Upper lobe of right lung (tissue), 1 donor: ENCODE measurements at regions not wholly inside any gene's neighbourhood (a gene's known extent, or its start where the extent isn't known, plus 50 kb on each side); places are given as distances from the start of the nearest gene placed in this dataset.
"Not testable (repeated sequence)": the region's sequence is repeated elsewhere in the genome, so short reads cannot be mapped to it uniquely, and the experiment has no call there.

Experiments used
- ATAC-seq: fragments of 200-7000 bp; cut with Tn5 transposase; one replicate; pipeline ENCODE4 v1.9.1; 2020; ENCODE audit warnings: mild to moderate bottlenecking, moderate library complexity
- DNase-seq: peaks from one replicate; pipeline ENCODE4 v3.0.0-alpha.2; 2020
- H3K27ac ChIP-seq: fragments of 200-600 bp; one replicate; pipeline ENCODE4 v1.8.0; 2022
- H3K27me3 ChIP-seq: fragments of 200-600 bp; one replicate; pipeline ENCODE4 v1.8.0; 2022; ENCODE audit warnings: mild to moderate bottlenecking
- H3K36me3 ChIP-seq: fragments of 200-600 bp; one replicate; pipeline ENCODE4 v1.8.0; 2022
- H3K4me1 ChIP-seq: fragments of 200-600 bp; one replicate; pipeline ENCODE4 v1.8.0; 2022
- H3K4me3 ChIP-seq: fragments of 200-600 bp; one replicate; pipeline ENCODE4 v1.8.0; 2022; ENCODE audit warnings: mild to moderate bottlenecking
- H3K9me3 ChIP-seq: fragments of 200-600 bp; one replicate; pipeline ENCODE4 v1.8.0; 2022
- intact Hi-C: fragments of 100-400 bp; cut with DNase I; formaldehyde crosslinking; loops from one replicate; pipeline ENCODE4 v1.11.0; 2022
- TF ChIP-seq, protein P1 (sequence below): fragments of 200-600 bp; IDR thresholded peaks from one replicate; pipeline ENCODE4 v1.8.0; 2022; ENCODE audit warnings: antibody characterized with exemption
- donor health status: DM: no; HTN: yes; CAD: no; lungs with severe emphysema.

DNA sequence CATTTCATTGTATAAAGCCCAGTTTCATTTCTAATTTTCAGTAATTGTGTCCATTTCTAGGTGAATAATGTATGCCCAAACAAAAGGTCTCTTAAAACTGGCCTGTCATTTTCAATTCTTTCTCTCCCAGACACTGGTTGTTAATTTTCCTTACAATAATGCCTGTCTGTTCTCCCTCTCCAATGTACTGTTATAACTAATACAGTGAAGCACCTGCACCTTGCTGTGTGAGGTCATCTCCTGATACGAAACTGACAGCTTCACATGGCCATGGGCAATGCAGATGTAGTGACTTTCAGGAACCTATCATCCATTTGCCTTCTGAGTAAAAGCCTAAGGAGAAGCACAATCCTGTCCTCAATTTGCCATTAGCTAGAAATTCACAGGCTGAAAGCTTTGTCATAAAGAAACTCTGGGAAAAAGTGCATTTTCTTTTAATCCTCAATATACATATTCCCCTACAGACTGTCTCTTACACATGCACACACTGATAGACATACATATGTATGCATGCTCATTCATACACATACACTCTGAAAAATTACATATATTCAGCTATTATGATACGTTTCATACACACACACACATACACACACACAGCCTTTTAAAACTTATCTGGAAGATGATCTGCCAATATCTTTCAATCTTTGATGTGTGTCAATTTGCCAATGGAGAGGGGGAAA lies 1030.3 kb downstream of the TDRD15 start:
- TF ChIP-seq, protein P1, sequence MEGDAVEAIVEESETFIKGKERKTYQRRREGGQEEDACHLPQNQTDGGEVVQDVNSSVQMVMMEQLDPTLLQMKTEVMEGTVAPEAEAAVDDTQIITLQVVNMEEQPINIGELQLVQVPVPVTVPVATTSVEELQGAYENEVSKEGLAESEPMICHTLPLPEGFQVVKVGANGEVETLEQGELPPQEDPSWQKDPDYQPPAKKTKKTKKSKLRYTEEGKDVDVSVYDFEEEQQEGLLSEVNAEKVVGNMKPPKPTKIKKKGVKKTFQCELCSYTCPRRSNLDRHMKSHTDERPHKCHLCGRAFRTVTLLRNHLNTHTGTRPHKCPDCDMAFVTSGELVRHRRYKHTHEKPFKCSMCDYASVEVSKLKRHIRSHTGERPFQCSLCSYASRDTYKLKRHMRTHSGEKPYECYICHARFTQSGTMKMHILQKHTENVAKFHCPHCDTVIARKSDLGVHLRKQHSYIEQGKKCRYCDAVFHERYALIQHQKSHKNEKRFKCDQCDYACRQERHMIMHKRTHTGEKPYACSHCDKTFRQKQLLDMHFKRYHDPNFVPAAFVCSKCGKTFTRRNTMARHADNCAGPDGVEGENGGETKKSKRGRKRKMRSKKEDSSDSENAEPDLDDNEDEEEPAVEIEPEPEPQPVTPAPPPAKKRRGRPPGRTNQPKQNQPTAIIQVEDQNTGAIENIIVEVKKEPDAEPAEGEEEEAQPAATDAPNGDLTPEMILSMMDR = no peak
- Histone ChIP-seq H3K9me3 (no peaks in the 10 kb centered on the region), H3K4me1 (no peaks in the 10 kb centered on the region), H3K36me3 (no peaks in the 10 kb centered on the region), H3K27me3 (no peaks in the 10 kb centered on the region), H3K4me3 (no peak overlapping the region), H3K27ac (no peak overlapping the region)
- DNase-seq = no peak
- no peak for ATAC-seq
- intact Hi-C loops = no loop called here

DNA sequence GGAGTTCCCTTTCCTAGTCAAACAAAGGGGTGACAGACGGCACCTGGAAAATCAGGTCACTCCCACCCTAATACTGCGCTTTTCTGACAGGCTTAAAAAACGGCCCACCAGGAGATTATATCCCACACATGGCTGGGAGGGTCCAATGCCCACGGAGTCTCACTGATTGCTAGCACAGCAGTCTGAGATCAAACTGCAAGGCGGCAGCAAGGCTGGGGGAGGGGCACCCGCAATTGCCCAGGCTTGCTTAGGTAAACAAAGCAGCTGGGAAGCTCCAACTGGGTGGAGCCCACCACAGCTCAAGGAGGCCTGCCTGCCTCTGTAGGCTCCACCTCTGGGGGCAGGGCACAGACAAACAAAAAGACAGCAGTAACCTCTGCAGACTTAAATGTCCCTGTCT lies 1032.9 kb downstream of the TDRD15 start:
- H3K4me1 ChIP-seq, DNase-seq, H3K27ac ChIP-seq, H3K4me3 ChIP-seq, H3K9me3 ChIP-seq, intact Hi-C loops, H3K27me3 ChIP-seq, H3K36me3 ChIP-seq, ATAC-seq: not testable (repeated sequence)

DNA sequence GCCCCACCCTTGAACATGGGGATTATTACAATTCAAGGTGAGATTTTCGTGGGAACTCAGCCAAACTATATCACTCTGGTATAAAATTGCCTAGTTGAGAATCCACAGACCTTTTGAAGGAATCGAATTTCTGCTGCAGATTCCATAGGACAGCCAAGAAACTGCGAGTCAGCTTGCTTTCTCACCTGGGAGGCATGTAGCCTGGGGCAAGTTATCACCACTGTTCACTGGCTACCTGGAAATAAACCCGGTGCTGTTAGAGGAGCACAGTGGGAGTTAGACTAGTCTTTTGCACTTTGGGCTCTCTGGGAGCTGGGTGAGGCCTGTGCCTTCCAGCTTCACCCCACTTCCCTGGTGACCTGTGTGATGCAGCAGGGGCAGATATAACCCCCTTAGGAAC lies 1043.5 kb downstream of the TDRD15 start:
- no peaks in the 10 kb centered on the region for H3K9me3 ChIP-seq
- TF ChIP-seq, protein P1 = no peak
- H3K27ac ChIP-seq = no peak overlapping the region
- intact Hi-C loops = no loop called here
- ATAC-seq (no peak), DNase-seq (no peak)
- H3K4me3 ChIP-seq = no peak overlapping the region
- no peaks in the 10 kb centered on the region for H3K4me1 ChIP-seq
- H3K36me3 ChIP-seq = no peaks in the 10 kb centered on the region
- H3K27me3 ChIP-seq = no peaks in the 10 kb centered on the region

DNA sequence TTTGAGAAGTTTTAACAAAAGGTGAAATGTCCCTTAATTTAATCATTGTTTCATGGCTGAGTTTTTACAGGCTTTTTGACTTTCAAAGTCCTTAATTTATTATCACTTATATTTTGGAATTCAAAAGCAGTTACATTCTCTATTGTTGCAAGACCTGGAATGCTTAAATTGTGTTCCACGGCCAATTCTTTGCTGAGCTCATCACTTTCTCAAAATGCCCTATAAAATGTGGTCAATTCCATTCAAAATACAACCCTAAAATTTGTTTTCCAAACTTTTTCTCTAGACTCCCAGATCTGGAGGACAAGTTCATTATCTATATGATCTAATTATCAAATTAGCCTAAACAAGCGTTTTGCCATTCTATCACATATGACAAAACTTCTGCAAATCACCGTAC lies 1051.2 kb downstream of the TDRD15 start:
- no peak overlapping the region for H3K27ac ChIP-seq
- H3K27me3 ChIP-seq = no peaks in the 10 kb centered on the region
- intact Hi-C loops = no loop called here
- H3K9me3 ChIP-seq = no peaks in the 10 kb centered on the region
- TF ChIP-seq, protein P1 = no peak
- H3K36me3 ChIP-seq = no peaks in the 10 kb centered on the region
- no peaks in the 10 kb centered on the region for H3K4me1 ChIP-seq
- H3K4me3 ChIP-seq = no peak overlapping the region
- no peak for ATAC-seq
- DNase-seq = no peak

DNA sequence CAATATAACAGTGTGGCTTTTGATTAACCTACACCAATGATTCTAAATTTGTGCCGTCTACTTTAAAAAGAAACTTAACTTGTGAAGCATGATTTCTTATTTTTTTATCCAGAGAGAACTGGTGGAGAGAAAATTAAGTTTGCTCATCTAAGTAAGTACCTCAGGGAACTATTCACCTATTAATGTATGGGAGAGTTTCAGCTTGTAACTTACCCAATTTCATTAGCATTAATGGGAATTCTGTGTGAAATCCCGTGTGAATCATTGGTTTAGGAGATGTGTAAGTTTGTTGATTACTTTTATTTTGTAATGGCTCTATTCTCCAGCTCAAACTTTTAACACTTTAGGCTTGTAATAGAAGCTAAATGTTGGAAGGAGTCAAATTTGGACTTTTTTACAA lies 1061.5 kb downstream of the TDRD15 start:
- Histone ChIP-seq H3K27ac (no peak overlapping the region), H3K4me1 (no peaks in the 10 kb centered on the region), H3K36me3 (no peaks in the 10 kb centered on the region), H3K27me3 (no peaks in the 10 kb centered on the region), H3K9me3 (no peaks in the 10 kb centered on the region), H3K4me3 (no peak overlapping the region)
- intact Hi-C loops = no loop called here
- ATAC-seq (no peak), DNase-seq (no peak)
- TF ChIP-seq, protein P1 = no peak

DNA sequence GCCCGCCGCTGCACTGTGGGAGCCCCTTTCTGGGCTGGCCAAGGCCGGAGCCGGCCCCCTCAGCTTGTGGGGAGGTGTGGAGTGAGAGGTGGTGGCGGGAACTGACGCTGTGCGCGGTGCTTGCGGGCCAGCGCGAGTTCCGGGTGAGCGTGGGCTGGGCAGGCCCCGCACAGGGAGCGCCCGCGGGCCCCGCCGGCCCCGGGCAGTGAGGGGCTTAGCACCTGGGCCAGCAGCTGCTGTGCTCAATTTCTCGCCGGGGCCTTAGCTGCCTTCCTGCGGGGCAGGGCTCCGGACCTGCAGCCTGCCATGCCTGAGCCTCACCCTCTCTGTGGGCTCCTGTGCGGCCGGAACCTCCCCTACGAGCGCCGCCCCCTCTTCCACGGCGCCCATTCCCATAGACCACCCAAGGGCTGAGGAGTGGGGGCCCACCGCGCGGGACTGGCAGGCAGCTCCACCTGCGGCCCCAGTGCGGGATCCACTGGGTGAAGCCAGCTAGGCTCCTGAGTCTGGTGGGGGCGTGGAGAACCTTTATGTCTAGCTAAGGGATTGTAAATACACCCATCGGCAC lies 1062.6 kb downstream of the TDRD15 start:
- DNase-seq, H3K27me3 ChIP-seq, ATAC-seq, intact Hi-C loops, H3K4me3 ChIP-seq, H3K4me1 ChIP-seq, H3K27ac ChIP-seq, H3K9me3 ChIP-seq, H3K36me3 ChIP-seq: not testable (repeated sequence)
